DMS153 (cell line): ENCODE measurements at regions not wholly inside any gene's neighbourhood (a gene's known extent, or its start where the extent isn't known, plus 50 kb on each side); places are given as distances from the start of the nearest gene placed in this dataset.
"Not testable (repeated sequence)": the region's sequence is repeated elsewhere in the genome, so short reads cannot be mapped to it uniquely, and the experiment has no call there.

Experiments used
- DNase-seq: peaks from one replicate; lab custom pipeline; 2025; lab: John Stamatoyannopoulos, UW

DNA sequence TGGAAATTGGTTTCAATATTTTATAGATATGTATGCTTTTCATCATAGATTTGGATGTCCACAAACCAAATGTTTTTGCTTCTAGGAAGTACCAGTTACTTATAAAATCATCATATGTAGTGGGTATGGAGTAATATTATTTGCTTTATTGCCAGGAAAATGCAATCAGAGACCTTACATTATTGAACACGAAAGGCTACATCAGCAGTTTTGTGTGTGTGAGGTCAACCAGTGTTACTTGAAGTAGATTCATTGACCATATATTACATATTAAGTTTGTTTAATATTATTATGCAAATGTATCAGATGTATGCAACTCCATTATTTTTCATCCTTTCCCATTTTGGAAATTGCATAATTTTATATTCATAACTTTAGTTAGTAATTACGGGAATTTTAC, 219.1 kb upstream of the MMADHC start:
- DNase-seq = no peak

DNA sequence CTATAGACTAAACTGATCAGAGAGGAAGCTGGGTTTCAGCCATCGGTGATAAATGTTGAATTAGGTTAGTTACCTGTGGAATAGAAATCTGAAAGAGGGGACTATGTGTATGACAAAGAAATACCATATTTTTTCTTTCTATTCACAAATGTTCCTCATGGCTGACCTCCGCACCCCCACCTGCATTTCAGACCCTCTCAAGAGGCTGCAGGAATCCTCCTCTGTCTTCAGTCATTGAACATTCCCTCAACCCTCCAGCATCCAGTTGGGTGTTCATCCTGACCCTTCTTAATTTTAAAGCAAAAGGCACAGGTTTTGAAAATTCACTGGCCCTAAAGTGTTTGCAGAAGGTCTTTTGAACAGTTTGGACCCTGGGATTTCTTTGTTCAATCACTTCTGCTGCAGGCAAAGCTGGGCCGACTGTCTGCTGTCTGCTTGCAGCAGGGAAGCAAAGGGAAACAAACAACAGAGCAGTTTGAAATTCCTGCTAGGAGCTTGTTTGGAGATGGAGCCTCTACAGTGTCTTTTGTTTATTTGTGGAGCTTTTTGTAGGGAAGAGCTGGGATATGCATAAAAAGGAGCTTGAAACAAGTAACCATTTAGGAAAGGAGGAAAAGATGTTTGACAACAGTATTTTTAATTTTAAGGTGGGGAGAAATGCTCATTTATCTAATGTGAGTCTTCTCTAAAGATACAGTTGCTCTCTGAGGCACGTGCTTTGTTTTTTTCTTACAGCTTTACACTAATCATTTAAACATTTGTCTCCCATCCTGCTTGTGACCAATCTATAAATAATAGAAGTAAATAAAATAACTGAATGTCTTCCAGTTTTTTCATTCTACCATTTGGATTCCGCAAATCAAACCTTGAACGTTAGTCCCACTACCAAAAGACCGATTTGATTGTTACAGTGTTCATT, 213.3 kb upstream of the MMADHC start:
- no peak for DNase-seq

DNA sequence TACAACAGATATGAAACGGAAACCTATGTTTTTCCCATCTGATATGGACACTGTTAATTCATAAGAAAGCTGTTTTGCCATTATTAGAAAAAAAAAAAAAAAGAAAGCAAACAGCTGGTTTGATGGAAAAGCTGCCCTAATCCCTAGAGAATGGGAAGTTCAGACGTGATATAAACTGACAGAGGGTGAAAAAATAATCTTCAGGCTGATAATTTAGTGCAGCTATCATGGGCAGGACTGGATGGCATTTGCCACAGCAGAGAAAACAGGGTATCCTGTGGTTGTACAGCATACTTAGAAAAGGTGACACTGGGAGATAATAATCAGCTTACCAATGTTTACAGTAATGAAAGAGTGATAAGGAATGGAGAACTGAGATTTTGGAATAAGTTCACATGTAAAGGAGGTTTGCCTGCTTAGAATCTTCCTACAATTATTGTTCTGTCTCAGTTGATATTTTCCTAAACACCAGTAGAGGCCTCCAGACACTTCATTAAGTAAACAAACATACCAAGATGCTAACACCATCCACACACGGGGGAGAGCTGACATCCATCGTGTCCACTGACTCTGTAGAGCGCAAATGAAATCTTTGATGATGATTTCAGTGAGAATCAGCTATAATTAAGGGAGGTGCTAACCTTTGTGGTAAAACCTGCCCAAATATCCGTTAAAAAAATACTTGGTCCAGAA, 211.6 kb upstream of the MMADHC start:
- DNase-seq = no peak

DNA sequence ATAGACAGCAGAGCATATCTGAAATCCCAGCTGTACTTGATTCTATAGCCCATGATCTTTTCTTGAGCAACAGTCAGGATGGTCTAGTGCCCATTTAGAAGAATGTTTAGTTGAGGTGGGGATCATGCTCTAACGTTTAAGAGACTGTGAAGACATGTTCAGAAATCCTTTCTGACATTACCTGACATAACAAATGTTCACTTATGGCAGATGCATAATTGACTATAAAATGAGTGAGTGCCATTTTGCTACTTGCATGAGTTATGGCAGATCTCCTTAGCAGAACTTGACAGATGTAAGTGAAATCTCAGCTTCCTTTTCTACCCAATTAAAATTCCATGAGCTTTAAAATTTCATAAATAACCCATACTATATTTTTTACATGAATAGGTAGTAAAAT, 209.5 kb upstream of the MMADHC start:
- no peak for DNase-seq

DNA sequence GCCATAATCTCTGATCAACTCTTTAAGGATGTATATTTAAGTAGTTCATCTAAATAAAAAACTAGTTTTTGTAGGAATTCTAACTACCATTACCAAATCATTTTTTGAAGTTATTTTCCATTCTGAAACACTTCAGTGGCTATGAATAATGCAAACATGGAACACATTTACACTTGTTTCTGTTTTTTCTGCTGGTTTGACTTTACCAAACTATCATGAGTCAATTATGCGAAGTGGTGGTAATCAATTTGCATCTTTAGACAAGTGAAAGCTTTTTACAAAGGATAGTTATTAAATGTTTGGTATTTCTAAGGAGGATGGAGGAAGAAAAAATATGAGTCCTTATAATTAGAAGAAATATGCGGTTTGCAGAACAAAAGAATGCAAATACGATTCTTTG, 202.0 kb upstream of the MMADHC start:
- DNase-seq = no peak

DNA sequence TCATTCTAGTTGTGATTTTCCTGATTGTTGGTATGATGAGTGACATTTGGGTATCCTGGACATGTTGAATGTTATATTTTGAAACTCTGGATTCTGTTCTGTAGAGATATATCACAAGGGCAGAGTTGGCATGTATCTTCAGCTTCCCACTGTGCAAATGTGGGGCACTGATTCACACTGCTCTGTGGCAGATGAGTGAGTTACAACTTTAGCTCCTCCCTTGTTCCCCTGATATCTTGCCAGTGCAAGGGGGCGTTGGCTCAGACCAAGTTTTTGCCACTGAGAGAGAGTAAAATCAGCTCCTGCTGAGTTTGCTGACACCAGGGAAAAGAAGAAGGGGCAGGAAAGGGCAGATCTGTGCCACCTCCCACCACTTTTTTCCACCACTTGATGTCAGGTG, 199.6 kb upstream of the MMADHC start:
- DNase-seq = no peak

DNA sequence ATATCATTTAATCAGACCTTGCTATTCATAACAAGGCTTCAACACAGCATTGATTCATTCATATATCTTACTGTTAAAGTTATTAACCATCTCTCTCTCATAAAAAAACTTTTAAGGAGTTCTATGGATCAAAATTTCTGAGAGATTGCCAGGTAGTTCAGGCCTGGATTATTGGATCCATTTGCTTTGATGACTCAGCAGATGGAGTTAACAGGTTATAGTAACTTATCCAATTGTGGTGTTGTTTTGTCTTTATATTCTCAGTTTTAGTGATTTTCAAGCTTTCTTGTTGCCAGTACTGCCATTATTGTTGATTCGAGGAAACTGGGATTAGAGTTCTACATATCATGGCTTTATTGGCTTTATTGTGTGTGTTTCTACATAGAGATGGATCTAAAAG, 195.7 kb upstream of the MMADHC start:
- no peak for DNase-seq

DNA sequence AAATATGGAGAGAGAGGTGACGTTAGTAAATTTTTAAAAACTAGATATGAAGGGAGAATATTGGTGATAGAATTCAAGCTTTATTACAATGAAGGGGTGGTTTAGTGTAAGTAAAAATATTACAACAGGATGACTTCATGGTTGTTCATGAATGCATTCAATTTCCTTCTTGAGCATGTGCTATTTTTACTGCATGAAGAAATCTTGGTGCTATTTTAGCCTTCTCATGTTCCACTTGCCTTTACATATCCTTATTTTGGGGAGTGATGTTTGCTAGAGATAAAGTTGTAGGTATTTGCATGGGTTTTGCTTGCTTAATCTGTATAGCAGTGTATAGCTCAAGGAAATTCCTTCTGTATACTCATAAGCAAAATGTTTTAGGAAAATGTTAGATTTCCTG, 195.0 kb upstream of the MMADHC start:
- DNase-seq = no peak

DNA sequence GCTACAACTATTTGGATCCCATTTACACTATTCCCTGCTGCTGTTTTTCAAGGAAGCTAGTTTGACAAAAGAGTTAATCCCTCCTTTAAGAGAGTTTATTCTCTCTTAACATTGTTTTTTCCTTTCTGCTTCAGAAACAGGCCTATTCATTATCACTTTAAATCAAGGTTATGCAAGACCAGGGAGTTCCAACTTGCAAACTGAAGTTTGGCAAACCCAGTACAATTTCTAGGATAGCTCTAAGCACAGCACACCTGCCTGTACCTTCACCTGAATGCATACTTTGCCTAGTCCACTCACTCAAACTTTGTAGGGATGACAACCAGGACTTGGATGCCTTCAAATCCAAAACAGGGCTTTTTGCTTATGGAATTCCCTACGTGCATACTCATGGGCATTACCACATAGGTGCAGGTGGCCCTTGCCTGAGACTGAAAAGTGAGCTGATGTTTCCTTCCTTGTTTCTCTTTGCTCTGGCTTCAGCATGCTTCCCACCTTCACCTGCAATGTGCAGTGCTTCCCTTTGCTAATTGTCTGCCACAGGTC, 193.8 kb upstream of the MMADHC start:
- no peak for DNase-seq

DNA sequence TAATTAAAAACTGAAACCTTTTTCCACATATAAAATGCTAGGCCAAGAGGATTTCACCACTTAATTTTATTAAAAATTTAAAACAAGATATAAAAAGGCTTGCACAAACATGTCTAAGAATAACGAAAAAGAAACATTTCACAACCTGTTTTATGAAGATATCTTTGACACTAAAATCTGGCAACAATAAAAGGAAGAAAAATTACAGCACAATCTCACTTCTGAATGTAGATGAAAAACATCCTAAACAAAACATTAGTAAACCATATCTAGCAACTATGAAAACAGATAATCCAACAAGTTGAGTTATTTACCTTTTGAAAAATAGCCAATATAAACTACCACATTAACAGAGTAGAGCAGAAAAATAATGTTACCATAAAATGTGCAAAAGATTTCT, 185.4 kb upstream of the MMADHC start:
- DNase-seq = no peak

DNA sequence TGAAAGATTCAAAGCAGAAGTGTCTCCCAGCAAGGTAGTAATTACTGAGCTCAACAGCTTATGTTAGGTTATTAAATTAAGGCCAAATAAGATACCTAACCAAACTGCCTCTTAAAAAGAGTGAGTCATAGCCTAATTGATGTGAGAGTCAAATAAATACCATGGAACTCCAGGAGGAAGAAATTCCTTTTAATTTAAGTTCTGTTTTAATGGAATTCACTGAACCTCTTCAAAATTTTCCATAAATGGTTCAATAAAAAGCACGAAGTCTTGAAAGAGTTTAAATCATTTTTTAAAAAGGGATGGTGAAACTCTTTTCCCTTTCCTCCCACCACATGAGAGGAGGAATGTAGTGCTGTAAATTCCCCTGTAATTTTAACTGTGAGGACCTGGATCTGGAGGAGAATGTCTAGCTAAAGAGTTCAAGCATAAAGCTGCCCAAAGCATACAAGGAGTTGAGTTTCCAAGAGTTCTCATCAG, 180.8 kb upstream of the MMADHC start:
- DNase-seq = peak; percentile 41

DNA sequence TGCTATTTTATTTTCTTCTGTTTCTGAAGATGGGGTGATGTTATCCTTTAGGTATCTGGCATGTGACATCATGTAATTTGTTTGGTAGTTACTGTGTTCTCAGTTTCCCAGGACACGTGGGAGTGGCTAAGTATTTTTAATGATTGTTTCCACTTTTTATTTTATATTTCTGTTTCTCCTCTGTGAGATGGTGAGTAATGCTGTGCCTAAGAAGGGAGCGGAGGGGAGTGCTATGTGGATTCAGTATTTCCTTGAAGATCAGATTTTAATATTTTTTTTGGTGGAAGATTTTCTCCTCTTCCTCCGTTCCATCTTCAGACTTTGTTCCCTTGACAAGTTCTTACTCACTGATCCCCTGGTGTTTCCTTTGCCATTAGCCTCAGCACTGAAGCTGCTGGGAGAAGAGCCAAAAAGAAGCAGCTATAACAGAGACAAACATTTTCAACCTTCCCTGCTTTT, 180.0 kb upstream of the MMADHC start:
- DNase-seq = no peak

DNA sequence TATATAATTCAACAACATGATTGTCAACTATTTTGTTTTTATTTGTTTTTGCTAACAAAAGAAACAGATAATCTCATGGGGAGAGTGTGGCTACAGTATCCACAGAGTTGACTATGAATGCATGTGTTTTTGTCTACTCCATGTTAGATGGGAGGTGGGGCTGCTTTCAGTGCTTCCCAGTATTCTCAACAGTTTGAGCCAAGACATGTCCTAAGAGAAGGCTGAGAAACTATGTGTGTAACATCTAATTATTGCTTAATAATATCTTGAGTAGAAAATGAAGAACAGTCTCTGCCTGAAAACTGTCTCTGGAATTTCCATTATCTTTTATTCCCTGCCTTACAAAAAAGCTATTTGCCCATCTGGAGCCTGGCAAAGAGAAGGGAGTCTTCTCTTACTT, 178.8 kb upstream of the MMADHC start:
- DNase-seq = no peak

DNA sequence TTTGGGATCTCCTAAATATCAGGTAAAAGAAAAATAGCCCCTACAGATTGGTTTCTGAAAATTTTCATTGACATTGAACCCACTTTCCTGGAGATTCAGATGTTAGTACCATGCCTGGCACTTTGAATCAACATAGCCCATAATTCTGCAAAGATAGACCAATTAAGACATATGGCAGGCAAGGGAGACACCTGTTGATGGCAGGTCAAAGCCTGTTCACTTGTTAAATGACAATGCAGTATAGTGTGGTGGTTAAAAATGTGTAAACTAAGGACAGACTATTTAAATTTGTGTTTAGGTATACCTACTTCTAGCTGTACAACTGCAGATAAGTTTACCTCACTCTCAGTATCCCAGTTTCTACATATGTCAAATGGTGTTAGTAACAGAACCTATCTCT, 178.1 kb upstream of the MMADHC start:
- peak; percentile 16 for DNase-seq

DNA sequence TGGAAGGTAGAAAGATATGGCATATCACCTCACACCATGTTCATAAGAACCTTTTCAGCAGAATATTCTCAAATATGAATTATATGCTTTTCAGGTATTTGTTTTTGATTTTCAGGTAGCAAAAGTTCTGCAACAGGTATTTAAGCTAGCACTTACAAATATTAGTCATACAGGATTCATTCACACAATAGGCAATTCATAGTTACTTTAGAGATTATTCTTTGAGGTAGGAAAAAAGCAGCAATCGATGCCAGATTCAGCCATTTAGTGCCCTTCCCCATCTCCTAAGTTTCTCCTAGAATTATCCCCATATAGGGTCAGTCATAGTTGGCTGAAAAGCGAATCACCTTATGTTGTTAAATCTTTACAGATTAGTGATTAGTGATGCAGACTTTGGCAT, 177.4 kb upstream of the MMADHC start:
- no peak for DNase-seq

DNA sequence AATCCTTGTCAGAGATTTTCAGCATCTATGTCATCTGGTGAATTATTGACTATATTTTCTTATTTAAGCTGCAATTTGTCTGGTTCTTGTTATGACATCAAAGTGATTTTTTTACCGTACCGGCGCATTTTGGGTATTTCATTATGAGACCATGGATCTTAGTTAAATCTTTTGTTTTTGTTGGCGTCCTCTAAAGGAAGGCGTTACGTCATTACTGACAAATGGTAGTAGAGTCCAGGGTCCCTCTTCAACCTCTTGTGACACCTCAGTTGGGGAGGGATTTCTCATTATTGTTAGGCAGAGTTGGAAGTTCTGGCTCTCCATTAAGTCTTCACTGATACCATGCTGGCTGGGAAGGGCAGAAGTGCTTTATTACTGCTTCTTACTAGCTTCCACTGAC, 175.8 kb upstream of the MMADHC start:
- DNase-seq = no peak

DNA sequence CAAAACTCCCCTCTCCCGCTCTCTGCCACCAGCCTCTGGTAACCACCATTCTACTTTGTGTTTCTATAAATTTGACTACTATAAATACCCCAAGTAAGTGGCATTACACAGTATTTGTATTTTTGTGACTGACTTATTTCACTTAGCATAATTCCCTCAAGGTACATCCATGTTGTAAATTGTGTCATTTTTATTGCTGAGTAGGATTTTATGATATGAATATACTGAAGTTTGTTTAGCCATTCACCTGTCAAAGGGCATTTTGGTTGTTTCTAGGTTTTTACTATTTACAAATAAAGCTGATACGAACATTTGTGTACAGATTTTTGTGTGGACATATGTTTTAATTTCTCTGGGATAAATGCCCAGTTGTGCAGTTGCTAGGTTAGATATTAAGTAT, 174.0 kb upstream of the MMADHC start:
- no peak for DNase-seq

DNA sequence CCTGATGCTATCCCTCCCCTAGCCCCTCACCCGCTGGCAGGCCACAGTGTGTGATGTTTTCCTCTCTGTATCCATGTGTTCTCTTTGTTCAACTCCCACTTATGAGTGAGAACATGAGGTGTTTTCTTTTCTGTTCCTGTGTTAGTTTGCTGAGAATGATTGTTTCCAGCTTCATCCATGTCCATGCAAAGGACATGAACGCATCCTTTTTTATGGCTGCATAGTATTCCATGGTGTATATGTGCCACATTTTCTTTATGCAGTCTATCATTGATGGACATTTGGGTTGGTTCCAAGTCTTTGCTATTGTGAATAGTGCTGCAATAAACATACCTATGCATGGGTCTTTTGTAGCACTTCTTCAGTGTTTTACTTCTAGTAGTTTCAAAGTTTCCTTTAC, 171.8 kb upstream of the MMADHC start:
- DNase-seq = not testable (repeated sequence)

DNA sequence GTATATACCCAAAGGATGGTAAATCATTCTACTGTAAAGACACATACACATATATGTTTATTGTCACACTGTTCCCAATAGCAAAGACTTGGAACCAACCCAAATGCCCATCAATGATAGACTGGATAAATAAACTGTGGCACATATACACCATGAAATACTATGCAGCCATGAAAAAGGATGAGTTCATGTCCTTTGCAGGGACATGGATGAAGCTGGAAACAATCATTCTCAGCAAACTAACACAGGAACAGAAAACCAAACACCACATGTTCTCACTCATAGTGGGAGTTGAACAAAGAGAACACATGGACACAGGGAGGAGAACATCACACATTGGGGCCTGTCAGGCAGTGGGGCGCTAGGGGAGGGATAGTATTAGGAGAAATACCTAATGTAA, 167.1 kb upstream of the MMADHC start:
- DNase-seq = not testable (repeated sequence)

DNA sequence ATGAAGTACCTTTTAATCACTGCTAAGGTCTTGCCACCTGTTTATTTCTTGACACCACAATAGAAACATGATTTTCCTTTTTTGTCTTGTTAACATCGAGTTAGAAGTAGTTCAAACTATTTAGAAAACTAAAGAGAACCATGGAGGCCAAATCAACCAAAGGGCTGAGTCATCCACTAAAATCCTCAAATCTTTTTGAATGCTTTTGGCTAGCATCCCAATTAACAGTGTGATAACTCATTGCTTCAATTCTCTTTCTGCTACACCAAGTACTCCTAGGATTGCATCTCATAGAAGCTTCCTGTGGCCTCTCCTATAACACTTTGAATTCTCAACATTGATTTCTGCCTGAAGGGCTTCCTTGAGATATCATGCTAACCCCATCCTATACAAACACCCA, 159.9 kb upstream of the MMADHC start:
- no peak for DNase-seq

DNA sequence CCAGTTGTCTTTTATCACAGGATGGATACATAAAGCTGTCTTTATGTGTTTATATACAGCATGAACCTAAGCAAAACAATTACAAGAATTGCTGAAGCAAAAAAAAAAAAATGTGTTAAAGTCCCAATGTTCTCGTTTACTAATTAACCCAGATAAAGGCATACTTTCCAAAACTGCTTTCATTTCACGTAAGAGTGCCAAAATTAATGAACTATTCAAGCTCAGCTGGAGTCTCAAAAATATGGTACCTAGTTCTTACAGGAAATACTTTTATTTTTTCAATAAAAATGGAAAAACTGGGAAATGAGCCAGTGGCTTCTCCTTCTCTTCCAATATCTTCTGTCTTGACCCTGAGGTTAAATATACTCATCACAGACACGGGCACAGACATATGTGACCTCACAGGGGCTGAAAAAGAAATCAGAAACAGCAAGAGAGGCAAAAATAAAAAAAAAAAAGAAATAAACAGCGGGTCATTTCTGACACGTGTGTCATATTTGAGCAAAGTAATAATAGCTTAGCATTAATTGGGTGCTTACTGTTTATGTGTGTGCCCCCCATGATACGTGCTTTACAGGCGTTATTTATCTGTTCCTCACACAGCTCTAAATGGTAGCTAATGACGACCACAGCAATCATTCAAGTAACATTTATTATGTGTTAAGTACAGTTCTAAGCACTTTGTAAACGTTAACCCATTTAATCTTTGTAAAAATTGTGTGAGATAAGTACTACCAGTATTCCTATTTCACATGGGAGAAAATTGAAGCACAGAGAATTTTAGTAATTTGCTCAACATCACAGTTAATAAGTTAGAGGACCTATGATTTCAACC, 158.0 kb upstream of the MMADHC start:
- DNase-seq = no peak

DNA sequence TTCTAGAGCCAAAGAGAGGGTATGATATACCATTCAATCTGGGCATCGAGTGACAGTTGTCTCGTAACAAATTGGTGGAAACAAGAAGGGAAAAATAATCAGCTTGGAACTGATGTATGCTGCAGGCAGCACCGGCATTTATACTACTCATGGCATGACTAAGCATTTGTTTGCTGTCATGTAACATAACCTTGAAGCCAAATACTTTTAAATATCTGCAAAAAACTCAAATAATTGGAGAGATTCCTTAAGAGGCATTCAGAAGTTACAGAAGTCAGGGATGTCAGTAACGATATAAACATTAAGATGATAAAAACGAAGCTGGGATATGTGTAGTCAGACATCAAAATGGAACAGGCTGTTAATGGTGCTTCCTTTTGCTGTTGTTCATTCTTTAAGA, 157.3 kb upstream of the MMADHC start:
- DNase-seq = no peak
